Panc1 (cell line): ENCODE measurements at regions not wholly inside any gene's neighbourhood (a gene's known extent, or its start where the extent isn't known, plus 50 kb on each side); places are given as distances from the start of the nearest gene placed in this dataset.

Source experiments
- ATAC-seq: fragments of 200-7000 bp; cut with Tn5 transposase; 2 replicates; pipeline ENCODE4 v1.9.1; 2020; ENCODE audit warnings: mild to moderate bottlenecking, moderate library complexity
- BruUV-seq: library from RNA; stranded (reverse); fragments of 400-500 nt; replicated peaks from 2 replicates; lab custom pipeline; 2021; lab: Mats Ljungman, UMichigan
- CTCF ChIA-PET: fragments of 300-600 bp; sonication (Branson Sonifier 250); formaldehyde crosslinking; loops from one replicate; lab custom pipeline; 2022; ENCODE audit warnings: antibody characterized with exemption; lab: Charles Lee
- POLR2A ChIA-PET: fragments of 300-600 bp; sonication (Branson Sonifier 250); formaldehyde crosslinking; loops from one replicate; lab custom pipeline; 2022; ENCODE audit warnings: antibody characterized with exemption; lab: Charles Lee
- DNase-seq: peaks from one replicate; pipeline ENCODE4 v3.0.0-alpha.2; 2010; ENCODE audit warnings: low read depth, low spot score
- H3K27ac ChIP-seq: 2 replicates; pipeline ENCODE4 v1.5.1; 2011; ENCODE audit warnings: mild to moderate bottlenecking, low read length, inconsistent platforms
- H3K27me3 ChIP-seq: fragments of 200-500 bp; sonication (Bioruptor generic); 2 replicates; pipeline ENCODE4 v1.6.0; 2014; ENCODE audit warnings: low read length, inconsistent platforms; ENCODE audit not compliant: control insufficient read depth, insufficient read depth
- H3K36me3 ChIP-seq: fragments of 200-500 bp; sonication (Bioruptor generic); 2 replicates; pipeline ENCODE4 v1.5.1; 2014; ENCODE audit warnings: inconsistent platforms, mild to moderate bottlenecking, low read length, moderate library complexity; ENCODE audit not compliant: control insufficient read depth, insufficient read depth
- H3K4me1 ChIP-seq: 2 replicates; pipeline ENCODE4 v1.5.1; 2011; ENCODE audit warnings: inconsistent platforms, mild to moderate bottlenecking, low read length, moderate library complexity; ENCODE audit not compliant: control insufficient read depth, insufficient read depth
- H3K4me3 ChIP-seq, 2 experiments: 2 replicates each; pipeline ENCODE4 v1.5.1; 2011 to 2012; ENCODE audit warnings: low read depth in 2 of 2, low read length in 2 of 2, mild to moderate bottlenecking in 2 of 2, inconsistent platforms in 1 of 2, moderate library complexity in 1 of 2
- H3K9me3 ChIP-seq: fragments of 200-500 bp; sonication (Bioruptor generic); 2 replicates; pipeline ENCODE4 v1.5.1; 2014; ENCODE audit warnings: low read depth, mild to moderate bottlenecking, inconsistent platforms, low read length, moderate library complexity; ENCODE audit not compliant: control insufficient read depth, insufficient read depth
- POLR2AphosphoS5 ChIP-seq: IDR thresholded peaks from 2 replicates; pipeline ENCODE4 v1.6.1; 2012; ENCODE audit warnings: mild to moderate bottlenecking, low read depth, low read length, moderate library complexity
- SIN3A ChIP-seq: IDR thresholded peaks from 2 replicates; pipeline ENCODE4 v1.6.1; 2012; ENCODE audit warnings: low read depth, mild to moderate bottlenecking, low read length, moderate library complexity, borderline replicate concordance; ENCODE audit not compliant: insufficient read depth
- TCF7L2 ChIP-seq: IDR thresholded peaks from 2 replicates; pipeline ENCODE4 v1.6.1; 2011; ENCODE audit warnings: mild to moderate bottlenecking, low read depth, low read length, inconsistent platforms
- in situ Hi-C: cut with HindIII; loops from 2 replicates; pipeline ENCODE4 v1.10.0; 2016; ENCODE audit warnings: low sequenced_read_pairs, low pct_unique_long_range_greater_than_20kb
- intact Hi-C: fragments of 100-400 bp; cut with micrococcal nuclease; formaldehyde crosslinking; loops from one replicate; pipeline ENCODE4 v1.10.0; 2022; ENCODE audit not compliant: unreplicated experiment
- TF ChIP-seq, protein P1 (sequence below), 2 experiments: IDR thresholded peaks; 2 replicates each; pipeline ENCODE4 v1.6.1; 2011 to 2012; ENCODE audit warnings: low read depth in 2 of 2, control low read depth in 1 of 2, low read length in 1 of 2, mild to moderate bottlenecking in 1 of 2, moderate library complexity in 1 of 2; ENCODE audit not compliant: insufficient read depth in 1 of 2
- TF ChIP-seq, protein P2 (sequence below): fragments of 450-650 bp; IDR thresholded peaks from 2 replicates; pipeline ENCODE4 v1.5.1; 2017; ENCODE audit warnings: mild to moderate bottlenecking

DNA sequence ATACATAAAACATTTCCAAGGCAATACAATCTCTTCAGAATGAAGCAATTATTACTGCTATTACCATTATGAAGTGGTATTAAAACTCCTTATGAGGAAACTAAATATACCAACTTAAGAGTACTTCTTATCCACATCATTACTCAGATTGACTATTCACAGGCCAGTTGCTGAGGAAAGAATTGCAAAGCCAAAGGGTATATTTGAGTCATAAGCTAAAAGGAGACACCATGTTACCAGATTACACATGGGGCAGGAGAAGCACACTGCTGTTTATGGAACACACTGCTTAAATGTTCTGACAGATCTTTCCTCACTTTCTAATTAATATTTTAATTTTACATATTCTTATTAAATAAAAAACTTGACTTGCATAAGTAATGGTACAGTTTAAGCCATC is 1726.4 kb upstream of the NUDT12 start:
- ChIA-PET CTCF (no interaction called here), POLR2A (no interaction called here)
- no peaks in the 10 kb centered on the region for H3K9me3 ChIP-seq
- no peak overlapping the region for H3K4me3 ChIP-seq
- no peak for ATAC-seq
- DNase-seq, result no peak
- in situ Hi-C loops, result no loop called here
- intact Hi-C loops, result no loop called here
- no peaks in the 10 kb centered on the region for H3K36me3 ChIP-seq
- H3K27me3 ChIP-seq, result no peaks in the 10 kb centered on the region
- no peaks in the 10 kb centered on the region for H3K4me1 ChIP-seq
- no peak overlapping the region for H3K27ac ChIP-seq
- BruUV-seq, result no TSS peak
- TF ChIP-seq SIN3A, result no peak
- TF ChIP-seq, protein P1, sequence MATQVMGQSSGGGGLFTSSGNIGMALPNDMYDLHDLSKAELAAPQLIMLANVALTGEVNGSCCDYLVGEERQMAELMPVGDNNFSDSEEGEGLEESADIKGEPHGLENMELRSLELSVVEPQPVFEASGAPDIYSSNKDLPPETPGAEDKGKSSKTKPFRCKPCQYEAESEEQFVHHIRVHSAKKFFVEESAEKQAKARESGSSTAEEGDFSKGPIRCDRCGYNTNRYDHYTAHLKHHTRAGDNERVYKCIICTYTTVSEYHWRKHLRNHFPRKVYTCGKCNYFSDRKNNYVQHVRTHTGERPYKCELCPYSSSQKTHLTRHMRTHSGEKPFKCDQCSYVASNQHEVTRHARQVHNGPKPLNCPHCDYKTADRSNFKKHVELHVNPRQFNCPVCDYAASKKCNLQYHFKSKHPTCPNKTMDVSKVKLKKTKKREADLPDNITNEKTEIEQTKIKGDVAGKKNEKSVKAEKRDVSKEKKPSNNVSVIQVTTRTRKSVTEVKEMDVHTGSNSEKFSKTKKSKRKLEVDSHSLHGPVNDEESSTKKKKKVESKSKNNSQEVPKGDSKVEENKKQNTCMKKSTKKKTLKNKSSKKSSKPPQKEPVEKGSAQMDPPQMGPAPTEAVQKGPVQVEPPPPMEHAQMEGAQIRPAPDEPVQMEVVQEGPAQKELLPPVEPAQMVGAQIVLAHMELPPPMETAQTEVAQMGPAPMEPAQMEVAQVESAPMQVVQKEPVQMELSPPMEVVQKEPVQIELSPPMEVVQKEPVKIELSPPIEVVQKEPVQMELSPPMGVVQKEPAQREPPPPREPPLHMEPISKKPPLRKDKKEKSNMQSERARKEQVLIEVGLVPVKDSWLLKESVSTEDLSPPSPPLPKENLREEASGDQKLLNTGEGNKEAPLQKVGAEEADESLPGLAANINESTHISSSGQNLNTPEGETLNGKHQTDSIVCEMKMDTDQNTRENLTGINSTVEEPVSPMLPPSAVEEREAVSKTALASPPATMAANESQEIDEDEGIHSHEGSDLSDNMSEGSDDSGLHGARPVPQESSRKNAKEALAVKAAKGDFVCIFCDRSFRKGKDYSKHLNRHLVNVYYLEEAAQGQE (IDR thresholded peaks at IDR 0.05; ENCODE audit: insufficient read depth in 1 of 2, low read depth in 2 of 2, low read length in 1 of 2), result no peak
- TF ChIP-seq, protein P2, sequence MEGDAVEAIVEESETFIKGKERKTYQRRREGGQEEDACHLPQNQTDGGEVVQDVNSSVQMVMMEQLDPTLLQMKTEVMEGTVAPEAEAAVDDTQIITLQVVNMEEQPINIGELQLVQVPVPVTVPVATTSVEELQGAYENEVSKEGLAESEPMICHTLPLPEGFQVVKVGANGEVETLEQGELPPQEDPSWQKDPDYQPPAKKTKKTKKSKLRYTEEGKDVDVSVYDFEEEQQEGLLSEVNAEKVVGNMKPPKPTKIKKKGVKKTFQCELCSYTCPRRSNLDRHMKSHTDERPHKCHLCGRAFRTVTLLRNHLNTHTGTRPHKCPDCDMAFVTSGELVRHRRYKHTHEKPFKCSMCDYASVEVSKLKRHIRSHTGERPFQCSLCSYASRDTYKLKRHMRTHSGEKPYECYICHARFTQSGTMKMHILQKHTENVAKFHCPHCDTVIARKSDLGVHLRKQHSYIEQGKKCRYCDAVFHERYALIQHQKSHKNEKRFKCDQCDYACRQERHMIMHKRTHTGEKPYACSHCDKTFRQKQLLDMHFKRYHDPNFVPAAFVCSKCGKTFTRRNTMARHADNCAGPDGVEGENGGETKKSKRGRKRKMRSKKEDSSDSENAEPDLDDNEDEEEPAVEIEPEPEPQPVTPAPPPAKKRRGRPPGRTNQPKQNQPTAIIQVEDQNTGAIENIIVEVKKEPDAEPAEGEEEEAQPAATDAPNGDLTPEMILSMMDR, result no peak

DNA sequence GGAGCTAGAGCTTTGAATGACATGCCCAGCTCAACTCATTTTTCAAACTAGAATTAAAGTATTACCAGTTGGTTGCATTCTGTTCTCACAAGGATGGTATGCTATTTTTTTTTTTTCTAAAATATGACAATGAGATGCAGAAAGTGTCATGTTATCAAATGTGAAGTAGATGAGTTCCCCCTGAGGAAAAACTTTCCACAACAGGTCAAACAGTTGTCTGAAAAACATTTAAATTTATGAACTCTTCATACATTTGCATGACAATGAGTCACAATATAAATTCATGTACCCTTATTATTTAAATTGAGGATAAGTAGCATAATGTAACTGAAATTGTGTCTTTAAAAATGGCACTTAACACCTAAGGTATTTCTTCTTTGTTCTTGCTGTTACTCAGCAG is 1720.5 kb upstream of the NUDT12 start:
- Histone ChIP-seq H3K9me3 (no peaks in the 10 kb centered on the region), H3K27ac (no peak overlapping the region), H3K27me3 (no peaks in the 10 kb centered on the region), H3K36me3 (no peaks in the 10 kb centered on the region), H3K4me1 (no peaks in the 10 kb centered on the region), H3K4me3 (no peak overlapping the region)
- in situ Hi-C loops (no loop called here), intact Hi-C loops (no loop called here)
- CTCF ChIA-PET, result no interaction called here
- DNase-seq (no peak), ATAC-seq (no peak)
- POLR2A ChIA-PET, result no interaction called here
- no peak for TF ChIP-seq TCF7L2
- no peak for TF ChIP-seq SIN3A
- TF ChIP-seq, protein P1 (IDR thresholded peaks at IDR 0.05; ENCODE audit: insufficient read depth in 1 of 2, low read depth in 2 of 2, low read length in 1 of 2), result no peak
- no peak for TF ChIP-seq POLR2AphosphoS5
- TF ChIP-seq, protein P2, result no peak
- no TSS peak for BruUV-seq
